Cardiac muscle cell (in vitro differentiated cells and primary cell): ENCODE measurements at regions not wholly inside any gene's neighbourhood (a gene's known extent, or its start where the extent isn't known, plus 50 kb on each side); places are given as distances from the start of the nearest gene placed in this dataset.

ENCODE experiments used
- DNase-seq, 2 donors: peaks; one replicate each; pipeline versions ENCODE4 v3.0.0 to v3.0.0-alpha.2; 2010 to 2017; ENCODE audit warnings: low read depth in 1 of 2, low spot score in 1 of 2
- H3K27ac ChIP-seq: fragments of 200-600 bp; sonication (generic); 2 replicates; pipeline ENCODE4 v1.5.1; 2016
- H3K27me3 ChIP-seq: fragments of 200-600 bp; sonication (generic); 2 replicates; pipeline ENCODE4 v1.6.0; 2016; ENCODE audit warnings: control low read depth
- H3K36me3 ChIP-seq: fragments of 200-600 bp; sonication (generic); 2 replicates; pipeline ENCODE4 v1.5.1; 2016; ENCODE audit warnings: control low read depth
- H3K4me1 ChIP-seq: fragments of 200-600 bp; sonication (generic); 2 replicates; pipeline ENCODE4 v1.8.1; 2017; ENCODE audit warnings: low read depth, mild to moderate bottlenecking, mixed run types
- H3K4me3 ChIP-seq: fragments of 200-600 bp; sonication (generic); 2 replicates; pipeline ENCODE4 v1.5.1; 2016; ENCODE audit warnings: mild to moderate bottlenecking
- H3K9me3 ChIP-seq: fragments of 200-600 bp; sonication (generic); 2 replicates; pipeline ENCODE4 v1.5.1; 2017; ENCODE audit warnings: low read depth, mild to moderate bottlenecking, control low read depth
- TF ChIP-seq, protein P1 (sequence below): IDR thresholded peaks from 2 replicates; pipeline ENCODE4 v1.5.1; 2012; ENCODE audit warnings: low read depth, mild to moderate bottlenecking, low read length

DNA sequence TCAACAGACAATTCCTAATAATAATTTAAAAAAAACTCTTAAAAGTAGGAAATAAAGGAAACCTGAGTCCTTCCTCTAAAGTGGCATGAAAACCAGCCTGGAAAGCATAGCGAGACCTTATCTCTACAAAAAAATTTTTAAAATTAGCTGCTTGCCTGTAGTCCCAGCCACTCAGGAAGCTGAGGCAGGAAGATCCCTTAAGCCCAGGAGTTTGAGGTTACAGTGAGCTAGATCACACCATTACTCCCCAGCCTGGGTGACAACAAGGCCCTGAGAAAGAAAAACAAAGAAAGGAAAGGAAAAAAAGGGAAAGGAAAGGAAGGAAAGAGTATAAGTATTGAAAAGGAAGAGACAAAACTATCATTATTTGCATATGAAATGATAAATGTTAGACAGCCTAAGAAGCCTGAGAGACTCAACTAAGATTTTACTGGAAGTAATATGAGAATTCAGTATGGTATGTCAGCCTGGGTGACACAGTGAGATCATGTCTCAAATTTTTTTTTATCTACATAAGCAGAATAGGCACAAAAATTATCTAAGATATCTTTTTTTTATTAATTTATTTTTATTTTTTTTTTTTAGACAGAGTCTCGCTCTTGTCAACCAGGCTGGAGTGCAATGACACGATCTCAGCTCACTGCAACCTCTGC lies 113.0 kb downstream of the GOSR1 start:
- Histone ChIP-seq H3K4me1 (peaks cover 4% of the 10 kb centered on the region), H3K27ac (no peak overlapping the region)

GRCh38 chr17:30589431-30589830 lies 112.2 kb downstream of the GOSR1 start:
- no peaks in the 10 kb centered on the region for H3K36me3 ChIP-seq
- H3K27me3 ChIP-seq, result no peaks in the 10 kb centered on the region
- H3K4me1 ChIP-seq, result peaks cover 4% of the 10 kb centered on the region
- H3K4me3 ChIP-seq, result no peak overlapping the region
- no peaks in the 10 kb centered on the region for H3K9me3 ChIP-seq
- no peak overlapping the region for H3K27ac ChIP-seq
- TF ChIP-seq, protein P1, sequence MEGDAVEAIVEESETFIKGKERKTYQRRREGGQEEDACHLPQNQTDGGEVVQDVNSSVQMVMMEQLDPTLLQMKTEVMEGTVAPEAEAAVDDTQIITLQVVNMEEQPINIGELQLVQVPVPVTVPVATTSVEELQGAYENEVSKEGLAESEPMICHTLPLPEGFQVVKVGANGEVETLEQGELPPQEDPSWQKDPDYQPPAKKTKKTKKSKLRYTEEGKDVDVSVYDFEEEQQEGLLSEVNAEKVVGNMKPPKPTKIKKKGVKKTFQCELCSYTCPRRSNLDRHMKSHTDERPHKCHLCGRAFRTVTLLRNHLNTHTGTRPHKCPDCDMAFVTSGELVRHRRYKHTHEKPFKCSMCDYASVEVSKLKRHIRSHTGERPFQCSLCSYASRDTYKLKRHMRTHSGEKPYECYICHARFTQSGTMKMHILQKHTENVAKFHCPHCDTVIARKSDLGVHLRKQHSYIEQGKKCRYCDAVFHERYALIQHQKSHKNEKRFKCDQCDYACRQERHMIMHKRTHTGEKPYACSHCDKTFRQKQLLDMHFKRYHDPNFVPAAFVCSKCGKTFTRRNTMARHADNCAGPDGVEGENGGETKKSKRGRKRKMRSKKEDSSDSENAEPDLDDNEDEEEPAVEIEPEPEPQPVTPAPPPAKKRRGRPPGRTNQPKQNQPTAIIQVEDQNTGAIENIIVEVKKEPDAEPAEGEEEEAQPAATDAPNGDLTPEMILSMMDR, result no peak
- DNase-seq, result no peak

More for the DNA sequence above, 113.0 kb downstream of the GOSR1 start:
- DNase-seq, result no peak
- no peaks in the 10 kb centered on the region for H3K9me3 ChIP-seq
- no peaks in the 10 kb centered on the region for H3K27me3 ChIP-seq
- H3K36me3 ChIP-seq, result no peaks in the 10 kb centered on the region
- no peak overlapping the region for H3K4me3 ChIP-seq
- TF ChIP-seq, protein P1, result no peak

- no peaks in the 10 kb centered on the region for H3K9me3 ChIP-seq
- H3K27ac ChIP-seq, result no peak overlapping the region
- DNase-seq, result no peak
- TF ChIP-seq, protein P1, result no peak
- H3K4me3 ChIP-seq, result no peak overlapping the region
- H3K27me3 ChIP-seq, result no peaks in the 10 kb centered on the region
- H3K4me1 ChIP-seq, result peaks cover 4% of the 10 kb centered on the region
- H3K36me3 ChIP-seq, result no peaks in the 10 kb centered on the region
Measured at GRCh38 chr17:30588798-30589247, 111.6 kb downstream of the GOSR1 start.

- no peaks in the 10 kb centered on the region for H3K9me3 ChIP-seq
- TF ChIP-seq, protein P1, result no peak
- no peak overlapping the region for H3K4me3 ChIP-seq
- peaks cover 4% of the 10 kb centered on the region for H3K4me1 ChIP-seq
- peak in 1 of 2 donors; percentile 49 for DNase-seq
- no peaks in the 10 kb centered on the region for H3K36me3 ChIP-seq
- H3K27me3 ChIP-seq, result no peaks in the 10 kb centered on the region
- H3K27ac ChIP-seq, result no peak overlapping the region
Measured at GRCh38 chr17:30586818-30587595, 109.8 kb downstream of the GOSR1 start.

DNA sequence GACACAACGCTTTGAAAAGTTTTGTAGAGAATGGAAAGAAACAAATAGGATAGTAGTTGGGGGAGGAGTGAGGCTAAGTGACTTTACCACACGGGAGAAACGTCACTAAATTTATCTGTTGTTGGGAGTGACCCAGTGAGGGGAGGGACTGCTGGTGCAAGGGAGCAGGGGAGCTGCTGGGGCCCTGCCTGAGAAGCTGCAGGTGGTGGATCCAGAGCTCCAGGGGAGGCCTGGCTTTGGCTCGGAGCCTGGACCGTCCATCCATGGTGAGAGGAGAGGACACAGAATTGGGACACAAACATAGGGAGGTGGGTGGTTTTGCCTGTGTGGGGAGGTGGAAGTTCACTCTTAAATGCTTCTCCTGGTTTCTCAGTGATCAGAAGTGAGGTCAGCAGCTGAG lies 107.6 kb downstream of the GOSR1 start:
- Histone ChIP-seq H3K9me3 (no peaks in the 10 kb centered on the region), H3K4me3 (no peak overlapping the region), H3K4me1 (no peaks in the 10 kb centered on the region), H3K36me3 (no peaks in the 10 kb centered on the region), H3K27ac (no peak overlapping the region), H3K27me3 (no peaks in the 10 kb centered on the region)
- TF ChIP-seq, protein P1, result no peak
- no peak for DNase-seq
